Keratinocyte (primary cell): ENCODE measurements at regions not wholly inside any gene's neighbourhood (a gene's known extent, or its start where the extent isn't known, plus 50 kb on each side); places are given as distances from the start of the nearest gene placed in this dataset.

Experiments
- DNase-seq: peaks from one replicate; pipeline ENCODE4 v3.0.0-alpha.2; 2011; ENCODE audit warnings: low read depth, missing footprints, low spot score
- FAIRE-seq: peaks from 2 replicates; lab custom pipeline; 2011; peaks lifted over from hg19 to GRCh38; lab: Jason Lieb, UNC
- H2AFZ ChIP-seq: 2 replicates; pipeline ENCODE4 v1.6.0; 2012; ENCODE audit warnings: low read length, control low read depth, inconsistent platforms; ENCODE audit not compliant: control insufficient read depth
- H3K27ac ChIP-seq: 2 replicates; pipeline ENCODE4 v1.5.1; 2011; ENCODE audit warnings: low read length; ENCODE audit not compliant: control insufficient read depth, insufficient read depth
- H3K27me3 ChIP-seq: 3 replicates; pipeline ENCODE4 v1.6.0; 2011; ENCODE audit warnings: low read length; ENCODE audit not compliant: control insufficient read depth, insufficient read depth; ENCODE audit errors: extremely low read depth
- H3K36me3 ChIP-seq, 2 experiments: 2 replicates in 1 of 2; 3 replicates in 1 of 2; pipeline ENCODE4 v1.5.1; 2011; ENCODE audit warnings: low read length in 2 of 2, mild to moderate bottlenecking in 1 of 2; ENCODE audit not compliant: control insufficient read depth in 2 of 2, insufficient read depth in 2 of 2; ENCODE audit errors: extremely low read depth in 1 of 2
- H3K4me1 ChIP-seq: 3 replicates; pipeline ENCODE4 v1.5.1; 2011; ENCODE audit warnings: low read length; ENCODE audit not compliant: control insufficient read depth, insufficient read depth; ENCODE audit errors: extremely low read depth
- H3K4me2 ChIP-seq: 3 replicates; pipeline ENCODE4 v1.6.0; 2011; ENCODE audit warnings: low read depth, low read length; ENCODE audit not compliant: control insufficient read depth, insufficient read depth; ENCODE audit errors: extremely low read depth
- H3K4me3 ChIP-seq, 3 experiments: fragments of 200-600 bp in 1 of 3; sonication (generic) in 1 of 3; 2 replicates in 2 of 3; 3 replicates in 1 of 3; pipeline ENCODE4 v1.5.1; 2011 to 2016; ENCODE audit warnings: low read length in 3 of 3, mild to moderate bottlenecking in 3 of 3, control low read depth in 2 of 3, inconsistent platforms in 1 of 3, low read depth in 1 of 3, mixed read lengths in 1 of 3, mixed run types in 1 of 3, moderate library complexity in 1 of 3; ENCODE audit not compliant: control insufficient read depth in 2 of 3, insufficient read depth in 2 of 3; ENCODE audit errors: extremely low read depth in 1 of 3
- H3K79me2 ChIP-seq: 2 replicates; pipeline ENCODE4 v1.6.0; 2012; ENCODE audit warnings: low read length; ENCODE audit not compliant: control insufficient read depth, insufficient read depth
- H3K9ac ChIP-seq: 3 replicates; pipeline ENCODE4 v1.6.0; 2011; ENCODE audit warnings: low read length; ENCODE audit not compliant: control insufficient read depth, insufficient read depth; ENCODE audit errors: extremely low read depth
- H3K9me1 ChIP-seq: 3 replicates; pipeline ENCODE4 v1.6.0; 2011; ENCODE audit warnings: low read length; ENCODE audit not compliant: control insufficient read depth, insufficient read depth; ENCODE audit errors: extremely low read depth
- H3K9me3 ChIP-seq: 2 replicates; pipeline ENCODE4 v1.5.1; 2012; ENCODE audit warnings: low read depth, low read length; ENCODE audit not compliant: control insufficient read depth
- H4K20me1 ChIP-seq: 3 replicates; pipeline ENCODE4 v1.6.0; 2011; ENCODE audit warnings: low read length; ENCODE audit not compliant: control insufficient read depth, insufficient read depth; ENCODE audit errors: extremely low read depth
- CTCF ChIP-seq, 3 experiments: IDR thresholded peaks in 1 of 3; conservative IDR thresholded peaks in 1 of 3; optimal IDR thresholded peaks in 1 of 3; 2 replicates in 2 of 3; 3 replicates in 1 of 3; pipeline versions ENCODE3 to v1.5.1; 2011; ENCODE audit warnings: low read length in 3 of 3, mild to moderate bottlenecking in 3 of 3, moderate library complexity in 2 of 3, control low read depth in 1 of 3, inconsistent platforms in 1 of 3; ENCODE audit not compliant: insufficient read depth in 2 of 3; ENCODE audit errors: extremely low read depth in 1 of 3
- EZH2 ChIP-seq: IDR thresholded peaks from one replicate; pipeline ENCODE4 v1.6.1; 2012; ENCODE audit warnings: inconsistent platforms, mild to moderate bottlenecking, low read length, moderate library complexity
- dilution Hi-C: fragments of 300-500 bp; cut with MboI; formaldehyde crosslinking; loops from one replicate; pipeline ENCODE4 v1.7.0; 2020; ENCODE audit warnings: low sequenced_read_pairs; ENCODE audit not compliant: extremely low pct_ligation_motif_present

GRCh38 chr5:155591273-155591672 is 577.7 kb downstream of the KIF4B start:
- H3K9me3 ChIP-seq = no peaks in the 10 kb centered on the region
- FAIRE-seq = no peak
- DNase-seq = no peak
- no peaks in the 10 kb centered on the region for H3K9me1 ChIP-seq
- no peaks in the 10 kb centered on the region for H3K27me3 ChIP-seq
- no peaks in the 10 kb centered on the region for H3K36me3 ChIP-seq
- H3K9ac ChIP-seq = no peak overlapping the region
- H3K4me1 ChIP-seq = no peaks in the 10 kb centered on the region
- H3K79me2 ChIP-seq = no peaks in the 10 kb centered on the region
- TF ChIP-seq CTCF (optimal IDR thresholded peaks at IDR 0.05 in 1 of 3, IDR thresholded peaks at IDR 0.05 in 1 of 3, conservative IDR thresholded peaks at IDR 0.05 in 1 of 3; ENCODE audit: extremely low read depth in 1 of 3, insufficient read depth in 2 of 3, low read length in 3 of 3) (no peak), EZH2 (no peak)
- no peak overlapping the region for H3K27ac ChIP-seq
- H3K4me3 ChIP-seq = no peak overlapping the region
- dilution Hi-C loops = no loop called here
- no peak overlapping the region for H2AFZ ChIP-seq
- H4K20me1 ChIP-seq = no peaks in the 10 kb centered on the region
- H3K4me2 ChIP-seq = no peak overlapping the region

- no peaks in the 10 kb centered on the region for H3K27me3 ChIP-seq
- dilution Hi-C loops = no loop called here
- DNase-seq = no peak
- no peak overlapping the region for H2AFZ ChIP-seq
- H4K20me1 ChIP-seq = no peaks in the 10 kb centered on the region
- no peak for TF ChIP-seq EZH2
- TF ChIP-seq CTCF (optimal IDR thresholded peaks at IDR 0.05 in 1 of 3, IDR thresholded peaks at IDR 0.05 in 1 of 3, conservative IDR thresholded peaks at IDR 0.05 in 1 of 3; ENCODE audit: extremely low read depth in 1 of 3, insufficient read depth in 2 of 3, low read length in 3 of 3) = peak in 2 of 3 experiments; percentile 18 to 19
- no peak overlapping the region for H3K27ac ChIP-seq
- no peaks in the 10 kb centered on the region for H3K79me2 ChIP-seq
- H3K4me2 ChIP-seq = no peak overlapping the region
- H3K9me1 ChIP-seq = no peaks in the 10 kb centered on the region
- H3K9me3 ChIP-seq = no peaks in the 10 kb centered on the region
- no peak for FAIRE-seq
- H3K4me1 ChIP-seq = no peaks in the 10 kb centered on the region
- H3K4me3 ChIP-seq = no peak overlapping the region
- H3K9ac ChIP-seq = no peak overlapping the region
- no peaks in the 10 kb centered on the region for H3K36me3 ChIP-seq
Observed at GRCh38 chr5:155594270-155594669, 580.7 kb downstream of the KIF4B start.
